Endodermal cell (in vitro differentiated cells): ENCODE measurements at regions not wholly inside any gene's neighbourhood (a gene's known extent, or its start where the extent isn't known, plus 50 kb on each side); places are given as distances from the start of the nearest gene placed in this dataset.

Experiments
- DNase-seq: peaks from one replicate; pipeline ENCODE4 v3.0.0-alpha.2; 2017
- H3K27ac ChIP-seq: 2 replicates; pipeline ENCODE4 v1.5.1; 2013; ENCODE audit warnings: mild to moderate bottlenecking, low read depth, low read length, moderate library complexity
- H3K27me3 ChIP-seq: 2 replicates; pipeline ENCODE4 v1.6.1; 2013; ENCODE audit warnings: mild to moderate bottlenecking, low read length, moderate library complexity; ENCODE audit not compliant: insufficient read depth, control insufficient read depth, poor library complexity, severe bottlenecking
- H3K36me3 ChIP-seq: 2 replicates; pipeline ENCODE4 v1.7.0; 2013; ENCODE audit warnings: mild to moderate bottlenecking, low read length, moderate library complexity; ENCODE audit not compliant: control insufficient read depth, insufficient read depth
- H3K4me1 ChIP-seq: one replicate; pipeline ENCODE4 v1.7.0; 2013; ENCODE audit warnings: low read length; ENCODE audit not compliant: control insufficient read depth, insufficient read depth
- H3K4me3 ChIP-seq: 2 replicates; pipeline ENCODE4 v1.5.1; 2013; ENCODE audit warnings: mild to moderate bottlenecking, low read length, moderate library complexity
- H3K9ac ChIP-seq: 2 replicates; pipeline ENCODE4 v1.6.1; 2013; ENCODE audit warnings: mild to moderate bottlenecking, low read length, moderate library complexity; ENCODE audit not compliant: poor library complexity, severe bottlenecking; ENCODE audit errors: extremely low read depth
- H3K9me3 ChIP-seq: 2 replicates; pipeline ENCODE4 v1.6.1; 2013; ENCODE audit warnings: mild to moderate bottlenecking, low read length, moderate library complexity; ENCODE audit not compliant: control insufficient read depth
- H3K27ac Mint-ChIP-seq: 2 replicates; pipeline ENCODE4 v1.8.0; 2020; ENCODE audit warnings: mixed read lengths
- H3K27me3 Mint-ChIP-seq: 2 replicates; pipeline ENCODE4 v1.8.0; 2021; ENCODE audit warnings: mild to moderate bottlenecking, mixed read lengths; ENCODE audit not compliant: insufficient read depth
- H3K36me3 Mint-ChIP-seq: 2 replicates; pipeline ENCODE4 v1.8.0; 2020; ENCODE audit warnings: low read depth, mixed read lengths
- H3K4me1 Mint-ChIP-seq: 2 replicates; pipeline ENCODE4 v1.8.0; 2020; ENCODE audit warnings: mixed read lengths
- H3K4me3 Mint-ChIP-seq: 2 replicates; pipeline ENCODE4 v1.8.0; 2020; ENCODE audit warnings: mild to moderate bottlenecking, moderate library complexity, mixed read lengths
- H3K9me3 Mint-ChIP-seq: 2 replicates; pipeline ENCODE4 v1.8.0; 2020; ENCODE audit warnings: mild to moderate bottlenecking, mixed read lengths
- WGBS, 2 experiments: methylation state at CpG; one replicate each; pipeline versions ENCODE4 v1.1.5 to v1.1.7; 2013; ENCODE audit warnings: missing lambda C conversion rate in 2 of 2, mixed read lengths in 1 of 2; ENCODE audit not compliant: insufficient coverage in 1 of 2, insufficient read length in 1 of 2; 5-methylcytosine and 5-hydroxymethylcytosine counted together
- TF ChIP-seq, protein P1 (sequence below): fragments of 200-600 bp; sonication (generic); conservative IDR thresholded peaks from 2 replicates; pipeline ENCODE4 v1.5.0; 2021; ENCODE audit warnings: antibody characterized with exemption, mild to moderate bottlenecking

DNA sequence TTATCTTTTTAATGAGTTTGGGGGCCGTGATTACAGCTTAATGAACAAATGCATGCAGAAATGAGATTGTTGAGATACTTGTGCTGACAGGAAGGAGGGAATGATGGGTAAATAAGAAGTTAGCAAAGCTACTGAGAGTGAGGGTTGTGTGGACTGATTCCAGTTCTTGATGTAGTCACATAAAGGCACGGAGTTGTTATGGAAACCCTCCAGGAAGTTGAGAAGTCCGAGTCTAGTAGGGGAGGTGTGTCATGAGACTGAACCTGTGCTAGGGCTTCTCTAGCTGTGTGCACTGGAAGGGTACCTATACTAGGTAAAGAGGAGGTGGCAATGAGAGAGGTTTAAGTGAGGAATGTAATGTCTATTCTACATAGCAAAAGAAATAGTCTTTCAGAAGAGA lies 475.7 kb downstream of the USP25 start:
- Histone ChIP-seq H3K4me1 (no peaks in the 10 kb centered on the region), H3K27me3 (no peaks in the 10 kb centered on the region), H3K36me3 (no peaks in the 10 kb centered on the region), H3K27ac (no peak overlapping the region), H3K9me3 (peaks cover 2% of the 10 kb centered on the region), H3K4me3 (no peak overlapping the region), H3K9ac (no peak overlapping the region)
- Mint-ChIP-seq H3K4me3 (no peak overlapping the region), H3K27me3 (no peaks in the 10 kb centered on the region), H3K27ac (no peak overlapping the region), H3K4me1 (no peaks in the 10 kb centered on the region), H3K9me3 (no peaks in the 10 kb centered on the region), H3K36me3 (no peaks in the 10 kb centered on the region)
- no peak for DNase-seq
- WGBS, 2 experiments = 89 to 97% methylated on average over 3 of the region's 3 CpGs
- TF ChIP-seq, protein P1, sequence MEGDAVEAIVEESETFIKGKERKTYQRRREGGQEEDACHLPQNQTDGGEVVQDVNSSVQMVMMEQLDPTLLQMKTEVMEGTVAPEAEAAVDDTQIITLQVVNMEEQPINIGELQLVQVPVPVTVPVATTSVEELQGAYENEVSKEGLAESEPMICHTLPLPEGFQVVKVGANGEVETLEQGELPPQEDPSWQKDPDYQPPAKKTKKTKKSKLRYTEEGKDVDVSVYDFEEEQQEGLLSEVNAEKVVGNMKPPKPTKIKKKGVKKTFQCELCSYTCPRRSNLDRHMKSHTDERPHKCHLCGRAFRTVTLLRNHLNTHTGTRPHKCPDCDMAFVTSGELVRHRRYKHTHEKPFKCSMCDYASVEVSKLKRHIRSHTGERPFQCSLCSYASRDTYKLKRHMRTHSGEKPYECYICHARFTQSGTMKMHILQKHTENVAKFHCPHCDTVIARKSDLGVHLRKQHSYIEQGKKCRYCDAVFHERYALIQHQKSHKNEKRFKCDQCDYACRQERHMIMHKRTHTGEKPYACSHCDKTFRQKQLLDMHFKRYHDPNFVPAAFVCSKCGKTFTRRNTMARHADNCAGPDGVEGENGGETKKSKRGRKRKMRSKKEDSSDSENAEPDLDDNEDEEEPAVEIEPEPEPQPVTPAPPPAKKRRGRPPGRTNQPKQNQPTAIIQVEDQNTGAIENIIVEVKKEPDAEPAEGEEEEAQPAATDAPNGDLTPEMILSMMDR = no peak

DNA sequence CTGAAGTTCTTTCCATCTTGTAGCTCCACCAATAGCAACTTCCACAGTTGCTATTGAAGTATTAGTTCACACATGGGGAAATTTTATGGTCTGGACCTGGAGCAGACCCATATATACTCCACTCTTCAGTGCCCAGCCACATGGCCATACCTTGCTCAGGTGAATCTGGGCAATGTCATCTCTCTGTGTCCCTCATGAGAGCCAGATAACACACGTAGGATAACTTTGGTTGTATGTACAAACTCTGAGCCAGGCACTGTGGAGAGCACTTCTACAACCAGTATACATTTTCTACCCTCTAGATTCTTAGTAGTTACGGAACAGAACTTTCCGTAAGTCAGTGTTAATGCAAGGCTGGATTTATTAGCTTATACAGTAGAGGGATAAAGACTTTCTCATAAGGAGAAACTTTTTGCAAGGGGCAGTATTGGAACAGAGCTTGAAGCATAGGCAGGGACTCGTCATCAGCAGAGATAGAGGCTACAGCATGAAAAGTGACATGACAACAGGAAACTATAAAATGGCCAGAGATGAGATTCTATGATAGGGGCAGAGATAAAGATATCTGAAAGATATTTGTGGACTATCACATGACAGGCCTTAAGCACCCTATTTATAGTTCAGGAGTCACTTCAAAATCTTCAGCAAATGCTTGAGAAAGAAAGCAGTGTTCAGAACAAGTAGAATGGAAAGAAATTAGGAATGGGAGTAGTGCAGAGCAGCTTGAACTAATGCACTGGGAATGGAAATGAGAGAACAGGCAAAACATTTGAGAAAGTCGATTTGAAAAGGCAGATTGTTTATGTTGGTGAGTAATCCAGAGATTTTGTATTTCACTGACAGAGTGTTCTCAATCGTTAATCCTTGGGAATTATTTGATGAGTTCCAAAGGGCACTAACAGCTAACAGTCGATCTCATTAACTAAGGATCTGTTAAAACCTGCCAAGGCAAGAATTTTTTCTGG lies 481.8 kb downstream of the USP25 start:
- Mint-ChIP-seq H3K9me3 (no peaks in the 10 kb centered on the region), H3K36me3 (no peaks in the 10 kb centered on the region), H3K27me3 (no peaks in the 10 kb centered on the region), H3K4me1 (peaks cover 3% of the 10 kb centered on the region), H3K27ac (no peak overlapping the region), H3K4me3 (no peak overlapping the region)
- Histone ChIP-seq H3K9ac (no peak overlapping the region), H3K27ac (no peak overlapping the region), H3K27me3 (no peaks in the 10 kb centered on the region), H3K4me1 (no peaks in the 10 kb centered on the region), H3K9me3 (no peaks in the 10 kb centered on the region), H3K4me3 (no peak overlapping the region), H3K36me3 (no peaks in the 10 kb centered on the region)
- no peak for DNase-seq
- TF ChIP-seq, protein P1 = no peak
- 93 to 96% methylated on average over 6 to 7 of the region's 7 CpGs for WGBS, 2 experiments

DNA sequence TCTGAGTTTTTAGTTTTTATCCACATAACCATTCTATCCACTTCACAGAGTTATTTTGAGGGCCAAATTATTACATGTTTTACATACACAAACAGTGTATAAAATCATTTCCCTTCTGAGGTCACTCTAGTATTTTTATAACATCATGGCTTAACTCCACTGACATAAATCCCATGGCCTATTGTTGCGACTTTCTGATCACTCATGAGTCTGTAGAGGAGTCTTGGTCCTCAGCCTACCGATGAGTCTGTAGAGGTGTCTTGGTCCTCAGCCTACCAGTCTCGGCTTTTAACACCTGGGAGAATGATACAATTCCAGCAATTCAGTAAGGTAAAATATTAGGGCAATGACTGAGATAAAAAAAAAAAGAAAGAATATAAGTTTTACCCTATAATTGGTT lies 483.7 kb downstream of the USP25 start:
- DNase-seq = no peak
- no peaks in the 10 kb centered on the region for H3K27me3 Mint-ChIP-seq
- H3K27me3 ChIP-seq = no peaks in the 10 kb centered on the region
- H3K27ac ChIP-seq = no peak overlapping the region
- H3K27ac Mint-ChIP-seq = no peak overlapping the region
- no peak overlapping the region for H3K9ac ChIP-seq
- no peaks in the 10 kb centered on the region for H3K36me3 ChIP-seq
- no peaks in the 10 kb centered on the region for H3K9me3 Mint-ChIP-seq
- no peaks in the 10 kb centered on the region for H3K9me3 ChIP-seq
- TF ChIP-seq, protein P1 = no peak
- no peaks in the 10 kb centered on the region for H3K36me3 Mint-ChIP-seq
- 94% methylated on average over 3 of the region's 3 CpGs; no CpG with 5 or more reads in 1 of the 2 experiments for WGBS, 2 experiments
- peaks cover 3% of the 10 kb centered on the region for H3K4me1 Mint-ChIP-seq
- H3K4me3 Mint-ChIP-seq = no peak overlapping the region
- H3K4me1 ChIP-seq = no peaks in the 10 kb centered on the region
- no peak overlapping the region for H3K4me3 ChIP-seq
